ENCODE measurements at regions not wholly inside any gene's neighbourhood (a gene's known extent, or its start where the extent isn't known, plus 50 kb on each side); places are given as distances from the start of the nearest gene placed in this dataset.

DNA sequence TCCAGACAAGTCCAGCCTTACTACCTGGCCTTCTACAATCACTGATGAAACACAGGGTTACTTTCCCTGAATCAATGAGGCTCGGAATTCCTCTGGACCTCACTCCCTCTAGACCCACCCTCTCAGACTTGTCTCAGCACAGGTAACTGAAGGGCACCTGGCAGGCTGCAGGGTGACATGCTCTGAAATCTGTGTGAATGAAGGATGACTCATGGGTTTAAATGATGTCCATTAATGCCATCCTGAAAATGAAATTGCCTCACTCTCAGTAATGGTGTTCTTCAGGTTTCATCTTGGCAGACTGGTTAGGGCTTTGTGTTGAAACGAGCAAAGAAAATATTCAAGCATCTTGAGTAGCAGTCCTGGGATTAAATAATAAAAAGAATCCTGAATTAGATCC is 134.4 kb downstream of the MAF start:
- no peak for TF ChIP-seq CTCF (IDR thresholded peaks at IDR 0.05; ENCODE audit: low read depth, low read length)
- in situ Hi-C loops (cut with HindIII; ENCODE audit: low sequenced_read_pairs), result no loop called here
- no peak for DNase-seq (ENCODE audit: low read depth, low spot score)
- no peak overlapping the region for H3K4me3 ChIP-seq (ENCODE audit: low read depth, low read length)

DNA sequence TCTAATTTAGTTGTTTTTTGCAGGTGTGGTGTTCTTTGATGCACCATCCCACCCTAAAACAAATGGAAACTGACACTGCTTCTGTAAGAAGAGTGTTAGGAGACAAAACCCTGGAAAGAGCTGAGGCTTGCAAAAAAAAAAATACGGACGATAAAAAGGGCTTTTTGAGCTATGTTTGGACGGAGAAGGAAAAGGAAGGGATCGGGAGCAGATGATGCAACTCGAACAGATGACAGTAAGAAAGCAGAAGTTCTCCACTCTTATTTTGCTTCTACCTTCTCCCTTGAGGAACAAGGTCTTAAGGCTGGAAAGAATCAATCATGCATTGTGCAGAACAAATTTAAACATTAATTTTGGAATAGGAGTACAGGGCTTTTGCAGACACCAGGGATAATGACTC is 136.7 kb downstream of the MAF start:
- TF ChIP-seq CTCF (IDR thresholded peaks at IDR 0.05; ENCODE audit: low read depth, low read length), result no peak
- no peak for DNase-seq (ENCODE audit: low read depth, low spot score)
- in situ Hi-C loops (cut with HindIII; ENCODE audit: low sequenced_read_pairs), result no loop called here
- no peak overlapping the region for H3K4me3 ChIP-seq (ENCODE audit: low read depth, low read length)

DNA sequence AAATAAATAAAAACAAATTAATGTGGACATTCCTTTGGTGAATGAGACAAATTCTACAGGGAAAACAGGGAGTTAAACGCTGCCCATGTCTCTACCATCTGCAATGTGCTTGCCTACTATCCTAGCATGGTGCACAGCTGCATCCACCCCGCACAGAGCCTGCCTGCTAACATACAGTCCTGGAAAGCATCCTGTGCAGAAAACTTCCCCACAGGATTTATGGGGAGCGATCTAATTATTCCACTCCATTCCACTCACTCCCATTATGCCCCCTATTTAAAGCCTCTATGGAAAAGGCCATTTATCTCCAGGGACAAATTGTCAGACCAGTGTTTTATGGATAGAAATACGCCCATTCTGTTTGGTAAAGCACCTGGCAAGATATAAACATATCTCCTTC is 144.5 kb downstream of the MAF start:
- no peak overlapping the region for H3K4me3 ChIP-seq (ENCODE audit: low read depth, low read length)
- TF ChIP-seq CTCF (IDR thresholded peaks at IDR 0.05; ENCODE audit: low read depth, low read length), result no peak
- in situ Hi-C loops (cut with HindIII; ENCODE audit: low sequenced_read_pairs), result no loop called here
- no peak for DNase-seq (ENCODE audit: low read depth, low spot score)

DNA sequence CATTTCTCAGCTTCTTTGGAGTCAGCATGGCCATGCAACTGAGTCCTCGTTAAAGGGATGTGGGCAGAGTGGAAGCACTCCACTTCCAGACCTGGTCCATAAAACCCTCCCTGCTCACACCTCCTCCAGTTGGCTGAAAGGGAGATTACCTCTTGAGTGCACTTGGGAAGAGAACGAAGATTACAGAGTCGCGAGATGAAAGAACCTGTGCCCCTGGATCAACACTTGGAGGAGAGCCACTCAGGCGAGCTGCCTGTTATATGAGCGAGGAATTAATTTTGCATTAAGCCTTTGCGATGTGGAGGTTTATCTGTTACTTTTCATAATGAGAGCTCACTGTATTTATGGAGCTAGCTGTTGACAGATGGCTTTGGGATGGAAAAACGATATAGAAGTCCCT is 147.9 kb downstream of the MAF start:
- in situ Hi-C loops (cut with HindIII; ENCODE audit: low sequenced_read_pairs), result no loop called here
- TF ChIP-seq CTCF (IDR thresholded peaks at IDR 0.05; ENCODE audit: low read depth, low read length), result no peak
- H3K4me3 ChIP-seq (ENCODE audit: low read depth, low read length), result no peak overlapping the region
- DNase-seq (ENCODE audit: low read depth, low spot score), result no peak

DNA sequence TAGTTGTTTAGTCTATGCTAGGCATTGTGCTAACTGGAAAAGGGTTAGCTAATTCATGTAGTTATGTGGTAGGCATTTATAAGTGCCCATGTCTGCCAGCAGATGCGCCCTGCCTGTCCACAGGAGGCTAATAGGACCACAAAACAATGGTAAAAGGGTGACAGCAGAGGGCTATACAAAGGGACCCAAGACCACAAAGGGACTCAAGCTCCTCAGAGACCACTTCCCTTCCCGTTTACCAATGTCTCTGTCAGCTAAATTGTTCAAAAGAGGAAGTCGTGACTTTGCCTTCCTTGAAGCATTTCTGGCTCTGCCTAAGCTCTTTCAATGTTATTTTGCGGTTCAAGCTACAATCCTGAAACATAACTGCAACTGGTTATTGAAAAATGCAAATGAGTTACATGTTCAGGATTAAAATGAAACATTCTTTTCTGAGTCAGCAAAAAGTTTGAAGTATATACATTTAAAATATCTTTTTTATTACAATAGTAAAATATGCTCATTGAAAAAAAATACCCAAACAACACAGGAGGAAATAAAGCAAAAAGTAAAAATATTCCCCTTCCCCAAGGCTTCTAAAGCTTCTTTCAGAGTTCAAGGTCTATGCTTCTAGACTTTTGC is 149.2 kb downstream of the MAF start:
- H3K4me3 ChIP-seq (ENCODE audit: low read depth, low read length), result no peak overlapping the region
- in situ Hi-C loops (cut with HindIII; ENCODE audit: low sequenced_read_pairs), result no loop called here
- no peak for TF ChIP-seq CTCF (IDR thresholded peaks at IDR 0.05; ENCODE audit: low read depth, low read length)
- DNase-seq (ENCODE audit: low read depth, low spot score), result no peak

- DNase-seq (ENCODE audit: low read depth, low spot score), result no peak
- in situ Hi-C loops (cut with HindIII; ENCODE audit: low sequenced_read_pairs), result no loop called here
- TF ChIP-seq CTCF (IDR thresholded peaks at IDR 0.05; ENCODE audit: low read depth, low read length), result no peak
- H3K4me3 ChIP-seq (ENCODE audit: low read depth, low read length), result no peak overlapping the region
Observed at GRCh38 chr16:79449900-79450299, 150.6 kb downstream of the MAF start.
